GM18520 (cell line): ENCODE measurements at regions not wholly inside any gene's neighbourhood (a gene's known extent, or its start where the extent isn't known, plus 50 kb on each side); places are given as distances from the start of the nearest gene placed in this dataset.
"Not testable (repeated sequence)": the region's sequence is repeated elsewhere in the genome, so short reads cannot be mapped to it uniquely, and the experiment has no call there.

Source experiments
- ATAC-seq: cut with Tn5 transposase; IDR thresholded peaks from one replicate; pipeline ENCODE4 v1.9.1; 2021; ENCODE audit not compliant: unreplicated experiment

GRCh38 chr21:15564907-15565306 lies 164.9 kb upstream of the USP25 start:
- ATAC-seq = no peak

GRCh38 chr21:15566703-15567102 lies 163.1 kb upstream of the USP25 start:
- no peak for ATAC-seq

GRCh38 chr21:15567191-15567590 lies 162.6 kb upstream of the USP25 start:
- no peak for ATAC-seq

- ATAC-seq = no peak
These were observed 161.3 kb upstream of the USP25 start for GRCh38 chr21:15568516-15568915.

GRCh38 chr21:15586752-15587427 lies 142.9 kb upstream of the USP25 start:
- no peak for ATAC-seq

- ATAC-seq = no peak
These were observed 137.4 kb upstream of the USP25 start for GRCh38 chr21:15592271-15592860.

GRCh38 chr21:15592957-15593356 lies 136.8 kb upstream of the USP25 start:
- no peak for ATAC-seq

- no peak for ATAC-seq
These were observed 128.4 kb upstream of the USP25 start for GRCh38 chr21:15601390-15601789.

GRCh38 chr21:15604413-15604812 lies 125.4 kb upstream of the USP25 start:
- no peak for ATAC-seq

- ATAC-seq = no peak
These were observed 115.0 kb upstream of the USP25 start for GRCh38 chr21:15614766-15615165.

GRCh38 chr21:15616864-15617574 lies 112.8 kb upstream of the USP25 start:
- no peak for ATAC-seq

- no peak for ATAC-seq
These were observed 111.8 kb upstream of the USP25 start for GRCh38 chr21:15617964-15618363.

GRCh38 chr21:15620892-15621291 lies 108.9 kb upstream of the USP25 start:
- ATAC-seq = no peak

GRCh38 chr21:15624646-15625045 lies 105.1 kb upstream of the USP25 start:
- ATAC-seq = no peak

GRCh38 chr21:15625363-15625762 lies 104.4 kb upstream of the USP25 start:
- ATAC-seq = no peak

- no peak for ATAC-seq
These were observed 103.8 kb upstream of the USP25 start for GRCh38 chr21:15626031-15626430.

GRCh38 chr21:15627011-15627410 lies 102.8 kb upstream of the USP25 start:
- no peak for ATAC-seq

- ATAC-seq = no peak
These were observed 102.0 kb upstream of the USP25 start for GRCh38 chr21:15627823-15628222.

GRCh38 chr21:15631342-15631741 lies 98.4 kb upstream of the USP25 start:
- no peak for ATAC-seq

GRCh38 chr21:15634541-15634940 lies 95.2 kb upstream of the USP25 start:
- not testable (repeated sequence) for ATAC-seq

- no peak for ATAC-seq
These were observed 90.8 kb upstream of the USP25 start for GRCh38 chr21:15638856-15639549.

- not testable (repeated sequence) for ATAC-seq
These were observed 89.7 kb upstream of the USP25 start for GRCh38 chr21:15640113-15640512.
